HG03354 (cell line): ENCODE measurements at regions not wholly inside any gene's neighbourhood (a gene's known extent, or its start where the extent isn't known, plus 50 kb on each side); places are given as distances from the start of the nearest gene placed in this dataset.
"Not testable (repeated sequence)": the region's sequence is repeated elsewhere in the genome, so short reads cannot be mapped to it uniquely, and the experiment has no call there.

Experiments used
- ATAC-seq: cut with Tn5 transposase; IDR thresholded peaks from one replicate; pipeline ENCODE4 v1.9.1; 2021; ENCODE audit warnings: mild to moderate bottlenecking; ENCODE audit not compliant: unreplicated experiment, poor library complexity, severe bottlenecking

DNA sequence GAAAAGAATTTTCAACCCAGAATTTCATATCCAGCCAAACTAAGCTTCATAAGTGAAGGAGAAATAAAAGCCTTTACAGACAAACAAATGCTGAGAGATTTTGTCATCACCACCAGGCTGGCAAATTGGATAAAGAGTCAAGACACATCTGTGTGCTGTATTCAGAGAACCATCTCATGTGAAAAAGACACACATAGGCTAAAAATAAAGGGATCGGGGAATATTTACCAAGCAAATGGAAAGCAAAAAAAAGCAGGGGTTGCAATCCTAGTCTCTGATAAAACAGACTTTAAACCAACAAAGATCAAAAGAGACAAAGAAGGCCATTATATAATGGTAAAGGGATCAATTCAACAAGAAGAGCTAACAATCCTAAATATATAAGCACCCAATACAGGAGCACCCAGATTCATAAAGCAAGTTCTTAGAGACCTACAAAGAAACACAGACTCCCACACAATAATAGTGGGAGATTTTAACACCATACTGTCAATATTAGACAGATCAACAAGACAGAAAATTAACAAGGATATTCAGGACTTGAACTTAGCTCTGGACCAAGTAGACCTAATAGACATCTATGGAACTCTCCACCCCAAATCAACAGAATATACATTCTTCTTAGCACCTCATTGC, 55.9 kb upstream of the ACSM6 start:
- not testable (repeated sequence) for ATAC-seq

DNA sequence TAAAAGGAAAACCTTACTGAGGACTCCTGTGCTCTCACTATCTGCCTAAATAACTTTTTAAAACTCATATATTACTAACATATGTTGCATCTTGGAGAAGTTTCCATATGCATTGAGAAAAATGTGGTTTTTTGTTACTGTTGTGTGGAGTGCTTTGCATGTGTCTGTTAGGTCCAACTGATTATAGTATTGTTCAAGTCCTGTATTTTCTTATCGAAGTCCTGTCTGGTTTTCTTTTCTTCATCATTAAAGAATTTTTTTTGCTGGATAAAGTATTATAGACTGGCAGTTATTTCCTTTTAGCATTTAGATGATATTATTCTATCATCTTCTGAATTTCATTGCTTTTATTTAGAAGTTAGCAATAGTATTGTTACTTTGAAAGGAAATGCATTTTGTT, 59.5 kb upstream of the ACSM6 start:
- ATAC-seq: no peak

DNA sequence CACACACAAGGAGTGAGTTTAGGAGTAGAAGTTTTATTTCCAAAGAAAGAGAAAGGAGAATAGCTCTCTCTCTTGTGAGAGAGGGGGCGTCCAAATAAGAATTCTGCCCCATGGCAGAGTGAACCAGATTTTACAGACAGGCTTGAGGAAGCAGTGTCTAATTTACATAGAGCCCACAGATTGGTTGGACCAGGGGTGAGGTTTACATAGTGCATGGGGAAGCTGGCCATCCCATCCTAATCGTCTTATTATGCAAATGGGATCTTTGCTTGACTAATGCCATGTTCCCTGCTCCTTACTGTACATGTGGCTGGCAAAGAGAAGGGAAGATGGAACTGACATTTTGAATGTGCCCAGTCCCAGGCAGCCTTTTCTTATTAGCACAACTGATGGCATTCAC, 60.0 kb upstream of the ACSM6 start:
- no peak for ATAC-seq

DNA sequence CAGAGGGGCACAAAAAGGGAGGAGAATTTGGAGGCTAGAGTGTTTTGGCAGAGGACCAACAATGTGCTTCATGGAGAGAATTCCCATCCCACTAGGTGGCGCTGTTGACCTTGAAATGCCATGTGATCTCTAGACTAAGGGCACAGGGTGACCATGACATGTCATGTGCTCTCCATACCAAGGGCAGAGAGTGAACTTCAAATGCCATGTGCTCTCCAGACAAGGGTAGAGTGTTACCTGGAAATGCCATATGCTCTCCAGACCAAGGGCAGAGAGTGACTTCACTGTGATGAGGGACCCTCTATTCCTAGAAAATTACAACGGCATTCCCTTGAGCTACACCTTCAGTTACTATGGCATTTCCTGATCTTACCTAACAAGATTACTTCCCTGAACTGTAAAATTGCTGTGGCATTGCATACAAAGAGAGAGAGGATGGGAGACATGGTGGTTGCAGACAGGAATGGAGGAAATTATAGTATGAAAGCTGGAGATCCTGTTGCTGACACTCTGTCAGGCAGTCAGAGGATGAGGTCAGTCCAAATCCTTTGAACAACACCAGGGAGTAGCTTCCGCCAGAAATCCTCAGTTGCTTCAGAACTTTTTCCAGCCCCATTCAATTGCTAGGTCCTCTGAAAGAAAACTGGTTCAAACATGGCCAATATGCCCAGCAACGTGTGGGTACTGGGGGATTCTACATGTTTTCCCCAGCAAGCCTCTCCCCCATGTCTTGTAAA, 60.9 kb upstream of the ACSM6 start:
- ATAC-seq: peak; percentile 98

DNA sequence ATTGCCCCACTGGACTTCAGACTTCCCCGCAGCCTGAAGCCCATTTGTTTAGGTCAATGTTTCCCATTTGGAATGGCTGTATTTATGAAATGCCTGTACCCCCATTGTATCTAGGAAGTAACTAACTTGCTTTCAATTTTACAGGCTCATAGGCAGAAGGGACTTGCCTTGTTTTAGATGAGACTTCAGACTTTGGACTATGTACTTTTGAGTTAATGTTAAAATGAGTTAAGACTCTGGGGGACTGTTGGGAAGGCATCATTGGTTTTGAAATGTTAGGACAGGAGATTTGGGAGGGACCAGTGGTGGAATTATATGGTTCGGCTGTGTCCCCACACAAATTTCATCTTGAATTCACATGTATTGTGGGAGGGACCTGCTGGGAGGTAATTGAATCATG, 61.1 kb upstream of the CYP2C8 start:
- not testable (repeated sequence) for ATAC-seq

DNA sequence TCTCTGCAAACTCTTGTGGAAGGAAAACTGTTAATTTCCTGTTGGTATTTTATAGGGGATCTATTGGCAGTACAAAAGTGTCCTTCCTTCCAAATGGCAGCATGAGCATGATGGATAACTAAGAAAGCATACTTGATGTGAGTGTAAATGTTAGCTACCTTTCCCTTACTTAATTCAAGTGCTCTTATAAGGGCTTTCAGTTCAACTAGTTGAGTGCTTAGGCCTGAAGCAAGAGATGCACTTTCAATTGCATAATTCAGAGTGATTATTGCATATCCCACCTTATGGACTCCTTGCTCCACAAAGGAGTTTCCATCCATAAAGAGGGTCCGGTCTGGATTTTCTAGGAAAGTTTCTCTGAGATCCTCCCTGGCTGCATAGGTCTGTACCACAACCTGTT, 56.3 kb upstream of the CYP2C8 start:
- no peak for ATAC-seq

DNA sequence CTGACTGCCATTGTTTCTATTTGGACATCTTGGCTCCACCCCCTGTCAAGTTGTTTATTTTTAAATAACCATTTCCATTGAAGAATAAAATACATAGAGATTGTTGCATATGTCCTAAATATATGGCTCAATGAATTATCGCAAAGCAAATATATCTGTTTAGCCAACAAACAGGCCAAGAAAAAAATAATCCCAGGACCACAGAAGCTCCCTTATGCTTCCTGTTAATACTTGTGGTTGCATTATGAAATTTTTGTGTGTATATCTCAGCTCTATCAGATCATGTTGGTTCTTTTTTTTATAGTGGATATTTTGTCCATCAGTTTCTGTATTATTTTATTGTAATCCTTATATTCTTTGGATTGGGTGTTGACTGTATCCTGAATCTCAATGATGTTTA, 53.4 kb upstream of the CYP2C8 start:
- no peak for ATAC-seq

DNA sequence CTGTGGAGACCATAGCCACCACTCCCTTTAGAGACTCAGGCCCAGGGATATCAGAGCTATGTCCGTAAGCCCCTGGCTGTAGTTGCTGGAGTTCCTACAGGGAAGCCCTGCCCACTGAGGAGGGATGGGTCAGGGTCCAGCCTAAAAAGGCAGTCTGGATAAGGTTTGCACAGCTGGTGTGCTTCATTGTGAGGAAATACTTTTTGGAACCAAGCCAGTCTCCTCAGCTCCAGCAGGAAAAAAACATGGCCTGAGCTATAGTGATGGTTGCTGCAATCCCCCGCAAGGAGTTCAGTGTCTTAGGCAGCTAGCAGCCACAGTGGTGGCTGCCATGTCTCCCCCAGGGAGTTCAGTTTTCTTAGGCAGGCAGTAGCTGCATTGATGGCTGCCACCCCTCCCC, 52.6 kb upstream of the CYP2C8 start:
- ATAC-seq: no peak
